Right lobe of liver (tissue), 4 donors: ENCODE measurements at regions not wholly inside any gene's neighbourhood (a gene's known extent, or its start where the extent isn't known, plus 50 kb on each side); places are given as distances from the start of the nearest gene placed in this dataset.

Source experiments
- POLR2A ChIP-seq: fragments of 450-650 bp; IDR thresholded peaks from one replicate; pipeline ENCODE4 v1.6.1; 2017; ENCODE audit warnings: antibody characterized with exemption, mild to moderate bottlenecking
- TF ChIP-seq, protein P1 (sequence below), 4 donors: fragments of 200-600 bp in 3 of 4; fragments of 450-650 bp in 1 of 4; IDR thresholded peaks; one replicate each; pipeline versions ENCODE4 v1.5.1 to v1.8.0; 2016 to 2022; ENCODE audit warnings: antibody characterized with exemption in 4 of 4, mild to moderate bottlenecking in 2 of 4
- donor health status: DM: no; HTN: no; CAD: no.
- donor health status: DM: no; HTN: no; CAD: no.
- donor health status: DM: no; HTN: yes; CAD: no.

DNA sequence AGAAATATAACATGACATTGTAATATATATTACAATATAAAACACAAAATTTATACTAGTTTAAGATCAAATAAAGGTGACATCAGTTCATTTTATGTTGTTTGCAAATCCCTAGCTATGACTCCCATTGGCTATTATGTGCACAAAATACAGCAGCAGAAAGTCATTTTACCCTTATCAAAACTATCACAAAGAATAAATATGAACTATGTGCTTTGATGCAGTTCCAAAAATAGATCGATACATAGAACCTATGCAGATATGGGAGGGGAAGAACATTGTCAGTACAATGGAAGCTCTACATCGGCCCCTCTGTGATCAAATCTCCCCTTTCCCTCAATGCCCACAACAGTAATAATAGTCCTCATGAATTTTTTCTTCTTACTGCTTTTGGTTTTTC, 1038.1 kb upstream of the PCDH20 start:
- TF ChIP-seq, protein P1, sequence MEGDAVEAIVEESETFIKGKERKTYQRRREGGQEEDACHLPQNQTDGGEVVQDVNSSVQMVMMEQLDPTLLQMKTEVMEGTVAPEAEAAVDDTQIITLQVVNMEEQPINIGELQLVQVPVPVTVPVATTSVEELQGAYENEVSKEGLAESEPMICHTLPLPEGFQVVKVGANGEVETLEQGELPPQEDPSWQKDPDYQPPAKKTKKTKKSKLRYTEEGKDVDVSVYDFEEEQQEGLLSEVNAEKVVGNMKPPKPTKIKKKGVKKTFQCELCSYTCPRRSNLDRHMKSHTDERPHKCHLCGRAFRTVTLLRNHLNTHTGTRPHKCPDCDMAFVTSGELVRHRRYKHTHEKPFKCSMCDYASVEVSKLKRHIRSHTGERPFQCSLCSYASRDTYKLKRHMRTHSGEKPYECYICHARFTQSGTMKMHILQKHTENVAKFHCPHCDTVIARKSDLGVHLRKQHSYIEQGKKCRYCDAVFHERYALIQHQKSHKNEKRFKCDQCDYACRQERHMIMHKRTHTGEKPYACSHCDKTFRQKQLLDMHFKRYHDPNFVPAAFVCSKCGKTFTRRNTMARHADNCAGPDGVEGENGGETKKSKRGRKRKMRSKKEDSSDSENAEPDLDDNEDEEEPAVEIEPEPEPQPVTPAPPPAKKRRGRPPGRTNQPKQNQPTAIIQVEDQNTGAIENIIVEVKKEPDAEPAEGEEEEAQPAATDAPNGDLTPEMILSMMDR (IDR thresholded peaks at IDR 0.05), result no peak
- no peak for TF ChIP-seq POLR2A
